ENCODE measurements at regions not wholly inside any gene's neighbourhood (a gene's known extent, or its start where the extent isn't known, plus 50 kb on each side); places are given as distances from the start of the nearest gene placed in this dataset.

DNA sequence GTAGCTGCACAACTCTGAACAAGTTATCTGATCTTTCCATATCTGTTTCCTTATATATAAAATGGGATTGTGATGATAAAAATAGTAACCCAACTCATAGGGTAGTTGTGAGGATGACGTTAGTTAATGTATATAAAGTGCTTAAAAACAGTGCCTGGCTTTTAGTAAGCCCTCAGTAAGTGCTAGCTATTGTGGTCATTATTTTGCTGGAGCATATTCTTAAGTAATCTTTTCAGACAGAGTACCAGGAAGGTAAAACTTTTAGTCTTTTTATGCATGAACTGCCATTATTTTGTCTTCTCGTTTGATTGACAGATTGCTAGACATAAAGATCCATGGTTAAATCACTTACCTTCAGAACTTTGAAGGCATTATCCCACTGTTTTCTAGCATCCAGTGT is 62.5 kb upstream of the SIM2 start:
- DNase-seq, result no peak

GRCh38 chr21:36639769-36640168 is 59.1 kb upstream of the SIM2 start:
- no peak for DNase-seq

- DNase-seq, result no peak
These were observed 58.7 kb upstream of the SIM2 start for GRCh38 chr21:36640174-36640720.

DNA sequence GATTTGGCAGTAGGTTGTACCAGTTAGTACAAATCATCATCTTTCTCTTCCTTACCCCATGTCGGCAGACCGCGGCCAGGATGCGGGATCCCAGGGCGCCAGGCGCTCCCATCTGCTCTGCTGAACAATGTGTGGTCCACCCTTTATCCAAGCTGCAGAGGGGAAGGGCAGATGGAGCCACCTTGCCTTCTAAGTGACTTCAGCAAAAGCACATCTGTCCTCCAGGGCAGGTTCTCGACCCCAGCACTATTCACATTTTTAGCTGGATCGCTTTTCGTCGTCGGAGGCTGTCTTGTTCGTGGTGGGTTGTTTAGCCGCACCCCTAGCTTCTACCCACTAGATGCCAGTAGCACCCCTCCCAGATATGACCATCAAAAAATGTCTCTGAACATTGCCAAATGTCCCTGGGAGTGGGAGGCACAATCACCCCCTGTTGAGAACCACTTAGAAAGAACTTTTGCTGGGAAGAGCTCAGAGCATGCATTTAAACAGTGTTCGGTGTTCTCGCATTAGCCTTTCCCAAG is 58.1 kb upstream of the SIM2 start:
- DNase-seq, result no peak

DNA sequence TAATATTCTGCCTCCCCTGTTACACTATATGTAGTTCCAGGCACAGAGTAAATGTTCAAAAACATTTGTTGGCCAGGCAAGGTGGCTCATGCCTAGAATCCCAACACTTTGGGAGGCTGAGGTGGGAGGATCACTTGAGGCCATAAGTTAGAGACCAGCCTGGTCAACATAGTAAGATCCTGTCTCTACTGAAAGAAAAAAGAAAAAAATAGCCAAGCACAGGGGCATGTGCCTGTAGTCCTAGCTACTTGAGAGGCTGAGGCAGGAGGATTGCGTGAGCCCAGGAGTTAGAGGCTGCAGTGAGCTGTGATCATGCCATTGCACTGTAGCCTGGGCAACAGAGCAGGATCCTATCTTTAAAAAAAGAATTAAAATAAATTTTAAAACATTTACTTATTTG is 57.6 kb upstream of the SIM2 start:
- no peak for DNase-seq

DNA sequence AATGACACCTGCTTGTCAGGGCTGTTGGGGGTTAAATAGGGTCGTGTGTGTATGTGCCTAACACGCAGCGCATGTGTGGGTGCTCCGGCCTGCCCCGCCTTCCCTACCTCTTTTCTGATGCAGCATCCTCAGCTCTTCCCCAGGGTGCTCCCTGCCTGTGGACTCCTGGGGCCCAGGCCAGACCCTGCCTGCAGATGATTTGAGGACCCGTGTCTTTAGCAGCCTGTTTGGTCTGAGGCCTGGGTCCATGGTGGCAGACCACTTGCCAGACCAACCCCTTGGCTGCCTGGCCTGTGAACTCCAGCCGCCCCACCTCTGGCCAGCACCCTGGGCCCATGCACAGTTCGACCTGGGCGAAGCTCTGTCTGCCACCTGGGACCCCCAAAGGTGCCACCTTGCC is 57.0 kb upstream of the SIM2 start:
- no peak for DNase-seq

- DNase-seq, result no peak
These were observed 56.1 kb upstream of the SIM2 start for GRCh38 chr21:36642777-36643176.

GRCh38 chr21:36643374-36644250 is 55.3 kb upstream of the SIM2 start:
- no peak for DNase-seq

- DNase-seq, result no peak
These were observed 52.9 kb upstream of the SIM2 start for GRCh38 chr21:36646011-36646410.

DNA sequence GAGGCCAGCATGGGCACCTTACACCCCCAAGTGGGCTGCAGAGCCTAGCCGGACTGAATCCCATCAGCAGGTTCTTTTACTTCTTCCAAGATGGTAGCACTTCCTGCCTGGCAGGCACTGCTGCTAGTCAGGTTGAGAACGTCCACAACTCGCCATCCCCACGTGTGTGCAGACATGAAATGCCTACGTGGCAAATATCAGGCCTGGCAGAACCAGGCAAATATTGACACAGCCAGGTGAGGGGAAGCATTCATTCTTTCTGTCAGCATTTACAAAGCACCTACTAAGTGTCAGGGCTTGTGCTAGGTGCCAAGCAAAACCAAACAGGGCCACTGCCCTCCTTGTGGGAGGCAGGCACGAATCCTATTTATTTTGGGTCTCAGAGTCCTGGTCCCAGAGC is 52.3 kb upstream of the SIM2 start:
- DNase-seq, result no peak

GRCh38 chr21:36647279-36648093 is 51.4 kb upstream of the SIM2 start:
- DNase-seq, result no peak

Data from activated effector memory CD4-positive, alpha-beta T cell treated with Interleukin-2 at 50 U/mL for 16 hours (primary cell).